ENCODE measurements at regions not wholly inside any gene's neighbourhood (a gene's known extent, or its start where the extent isn't known, plus 50 kb on each side); places are given as distances from the start of the nearest gene placed in this dataset.
A peak's percentile ranks its signal among the peaks of the same experiment; 100 is the strongest.

GRCh38 chrX:10821293-10821692 is 200.9 kb upstream of the MID1 start:
- no peak for DNase-seq

GRCh38 chrX:10828036-10828435 is 207.7 kb upstream of the MID1 start:
- peak; percentile 2 for DNase-seq

DNA sequence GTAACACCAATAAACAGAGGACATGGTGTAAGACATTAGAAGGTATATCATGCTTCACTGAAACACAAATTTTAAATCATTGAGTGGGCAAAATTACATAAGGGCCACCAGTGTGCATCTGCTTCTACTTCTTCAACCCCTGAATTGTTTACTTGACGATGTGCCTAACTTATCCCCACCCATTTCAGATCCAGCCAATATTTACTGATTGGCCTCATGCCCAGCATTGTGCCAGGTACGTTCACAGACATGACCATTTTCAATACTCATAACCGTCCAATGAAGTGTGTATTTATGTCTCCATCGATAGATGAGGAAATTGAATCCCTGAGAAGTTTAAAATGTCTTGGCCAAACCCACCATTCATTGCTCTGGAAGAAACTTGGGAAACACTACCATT is 208.3 kb upstream of the MID1 start:
- DNase-seq, result no peak

- DNase-seq, result peak; percentile 78
Measured at GRCh38 chrX:10831716-10832502, 211.5 kb upstream of the MID1 start.

GRCh38 chrX:10833299-10834169 is 213.1 kb upstream of the MID1 start:
- no peak for DNase-seq

GRCh38 chrX:10841579-10841978 is 221.2 kb upstream of the MID1 start:
- DNase-seq, result no peak

DNA sequence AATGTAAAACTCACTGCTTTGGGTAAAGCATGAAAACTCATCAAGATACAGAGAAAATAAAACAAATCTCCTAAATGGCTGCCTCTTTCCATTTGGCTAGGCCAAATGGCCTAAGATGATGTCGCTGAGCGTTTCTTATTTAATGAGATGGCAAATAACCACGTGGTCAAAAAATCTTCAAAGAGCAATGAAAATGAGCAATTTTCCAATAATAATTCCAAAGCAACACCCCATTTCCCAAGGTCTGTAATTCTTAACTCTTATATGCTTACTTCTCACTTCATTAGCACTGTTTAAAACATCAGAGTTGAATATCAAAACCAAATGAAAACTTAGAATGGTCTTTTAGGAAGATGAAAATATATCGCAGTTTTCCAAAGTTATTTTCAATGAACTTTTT is 222.3 kb upstream of the MID1 start:
- DNase-seq, result no peak

DNA sequence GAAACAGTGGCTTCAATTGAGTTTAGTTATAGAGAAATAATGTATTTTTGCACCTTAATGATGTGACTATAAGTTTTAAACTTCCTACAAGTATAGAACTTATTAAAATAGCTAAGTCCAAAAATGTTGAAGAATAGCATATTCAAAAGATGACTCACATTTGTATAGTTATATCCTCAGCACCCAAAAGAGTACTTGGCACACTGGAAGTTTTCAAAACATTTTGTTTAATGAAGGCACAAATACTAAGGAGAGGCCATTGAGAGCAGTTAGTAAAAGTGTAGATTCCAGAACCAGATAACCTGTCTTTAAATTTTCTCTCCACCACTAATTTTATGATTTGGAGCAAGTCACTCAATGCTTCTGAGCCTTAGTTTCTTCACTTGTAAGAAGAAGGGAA is 226.9 kb upstream of the MID1 start:
- no peak for DNase-seq

- no peak for DNase-seq
Measured at GRCh38 chrX:10851809-10852208, 231.4 kb upstream of the MID1 start.

DNA sequence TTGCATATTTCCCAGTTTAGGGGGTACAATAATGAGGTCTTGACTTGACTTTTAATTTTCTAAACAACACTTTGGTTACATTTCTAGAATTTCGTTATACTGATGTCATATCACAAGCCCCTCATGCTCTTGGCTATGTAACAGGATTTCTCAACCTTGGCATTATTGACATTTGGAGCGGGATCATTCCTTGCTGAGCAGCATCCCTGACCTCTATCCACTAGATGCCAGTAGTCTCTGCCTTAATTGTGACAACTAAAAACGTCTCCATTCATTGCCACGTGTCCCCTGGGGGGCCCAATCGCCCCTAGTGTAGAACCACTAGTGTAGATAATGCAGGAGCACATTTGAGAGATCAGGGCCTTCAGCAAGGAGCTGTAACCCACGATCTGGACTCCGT is 234.2 kb upstream of the MID1 start:
- DNase-seq, result no peak

- no peak for DNase-seq
Measured at GRCh38 chrX:10855845-10856244, 235.5 kb upstream of the MID1 start.

GRCh38 chrX:10856797-10857196 is 236.4 kb upstream of the MID1 start:
- DNase-seq, result no peak

DNA sequence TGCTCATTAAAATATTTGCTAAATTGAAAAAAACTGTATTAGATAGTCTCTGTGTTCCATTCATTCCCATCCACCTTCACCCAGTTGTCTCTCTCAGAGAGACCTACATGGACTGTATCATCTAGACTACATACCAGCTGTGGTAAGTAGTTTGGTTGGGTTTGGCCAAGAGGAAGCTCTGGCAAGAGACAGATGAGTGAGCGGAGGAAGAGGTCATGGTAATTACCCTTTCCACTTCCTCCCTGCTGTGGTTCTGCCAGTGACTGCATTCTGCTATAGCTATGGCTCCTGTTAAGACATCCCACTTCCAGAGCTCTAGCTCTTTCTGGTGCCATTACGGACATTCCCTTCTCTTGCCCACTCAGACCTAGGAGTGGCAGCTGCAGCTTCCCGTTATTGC is 239.0 kb upstream of the MID1 start:
- DNase-seq, result no peak

DNA sequence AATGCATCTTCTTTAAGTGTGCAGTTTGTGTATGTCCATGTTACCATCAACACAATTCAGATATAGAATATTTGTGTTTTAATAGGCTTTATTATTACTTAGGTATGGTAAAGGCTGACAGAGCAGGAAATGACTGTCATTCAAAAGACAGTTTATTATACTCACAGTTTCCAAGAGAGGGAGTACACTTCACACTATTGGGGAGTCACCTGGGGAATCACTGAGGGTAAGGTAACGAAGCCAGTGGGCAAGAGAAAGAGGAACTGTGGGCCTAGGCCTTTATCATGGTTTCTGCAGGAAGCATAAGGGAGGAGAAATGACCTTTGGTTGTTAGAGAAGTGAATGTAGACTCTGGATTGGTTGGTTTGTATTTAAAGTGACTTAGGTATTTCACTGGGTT is 235.1 kb upstream of the HCCS start:
- DNase-seq, result no peak

DNA sequence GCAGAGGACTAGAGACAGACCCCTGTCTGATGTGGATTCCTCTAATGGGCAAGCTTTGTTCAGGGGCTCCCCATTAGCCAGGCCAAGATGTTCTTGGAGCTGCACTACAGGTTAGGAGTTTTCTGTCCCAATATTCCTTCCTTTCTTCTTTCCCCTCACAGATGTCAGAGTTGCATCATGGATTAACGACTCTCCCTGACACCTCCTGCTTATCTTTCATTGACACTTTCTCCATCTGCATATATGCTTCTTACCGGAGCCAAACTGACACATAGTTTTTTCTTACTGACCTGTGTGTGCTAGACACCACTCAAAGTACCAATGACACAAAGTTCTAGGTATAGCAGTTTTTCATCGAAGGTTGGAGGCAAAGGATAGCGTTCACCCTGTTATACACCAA is 228.6 kb upstream of the HCCS start:
- DNase-seq, result no peak

- no peak for DNase-seq
Measured at GRCh38 chrX:10884246-10884645, 226.9 kb upstream of the HCCS start.

DNA sequence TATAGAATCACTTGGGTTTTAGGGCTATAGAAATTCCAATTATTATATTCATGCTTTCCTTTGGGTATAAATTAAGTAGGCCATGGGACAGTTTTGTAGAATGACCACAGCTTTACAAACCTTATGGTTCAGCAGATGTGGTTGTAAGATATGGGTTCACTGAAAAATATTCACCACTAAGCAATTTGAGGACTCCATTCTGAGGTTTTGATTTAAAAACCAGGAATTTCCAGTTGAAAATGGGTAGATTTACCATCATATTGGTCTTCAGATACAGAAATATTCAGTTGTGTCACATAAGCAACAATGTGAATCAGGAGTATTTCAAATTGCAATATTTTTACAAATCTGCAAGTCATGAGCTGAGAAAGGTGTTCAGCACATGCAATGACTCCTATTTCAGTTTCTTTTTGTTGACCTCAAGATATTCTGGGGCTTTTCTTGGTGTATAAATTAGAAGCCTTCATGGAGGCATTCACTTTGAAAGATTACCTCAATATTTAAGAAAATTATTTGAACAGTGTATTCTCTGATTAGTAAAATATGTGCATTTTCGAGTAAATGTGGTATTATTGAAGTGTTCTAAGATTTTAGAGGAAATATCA is 218.4 kb upstream of the HCCS start:
- DNase-seq, result no peak

GRCh38 chrX:10893366-10893765 is 217.8 kb upstream of the HCCS start:
- no peak for DNase-seq

- DNase-seq, result no peak
Measured at GRCh38 chrX:10893976-10894375, 217.2 kb upstream of the HCCS start.

DNA sequence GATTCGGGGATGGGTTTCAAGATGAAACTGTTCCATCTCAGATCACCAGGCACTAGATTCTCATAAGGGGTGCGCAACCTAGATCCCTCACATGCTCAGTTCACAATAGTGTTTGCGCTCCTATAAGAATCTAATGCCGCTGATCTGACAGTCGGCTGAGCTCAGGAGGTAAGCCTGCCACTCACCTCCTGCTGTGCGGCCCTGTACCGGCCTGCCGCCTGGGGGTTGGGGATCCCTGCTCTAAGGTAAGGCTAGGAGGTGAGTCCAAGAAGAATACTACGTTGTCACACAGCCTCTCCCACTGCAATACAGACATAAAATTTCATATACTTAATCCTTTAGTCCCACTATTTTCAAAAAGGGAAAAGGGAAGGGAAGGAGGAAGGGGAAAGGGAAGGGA is 213.4 kb upstream of the HCCS start:
- no peak for DNase-seq

- DNase-seq, result no peak
Measured at GRCh38 chrX:10900585-10901289, 210.4 kb upstream of the HCCS start.

GRCh38 chrX:10901290-10901633 is 209.9 kb upstream of the HCCS start:
- DNase-seq, result no peak

DNA sequence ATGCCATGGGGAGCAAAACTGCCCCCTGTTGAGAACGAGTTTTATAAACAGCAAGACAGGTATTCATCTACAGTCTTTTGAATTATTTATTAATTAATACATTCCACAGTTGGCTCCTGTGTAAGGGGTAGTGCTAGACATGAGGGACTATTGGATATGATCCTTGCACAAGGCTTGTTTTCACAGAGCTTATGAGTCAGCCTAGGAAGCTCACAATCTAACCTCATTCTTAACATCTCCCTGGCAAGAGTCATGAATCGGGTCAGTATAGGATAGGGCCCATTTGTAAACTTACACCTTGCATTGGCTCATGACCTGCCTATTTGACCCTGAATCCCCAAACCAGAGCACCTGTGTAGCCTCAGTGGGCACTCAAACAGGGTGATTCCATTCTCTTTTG is 209.1 kb upstream of the HCCS start:
- no peak for DNase-seq

Measured in NCI-H1694 treated with DMSO at 0.1 percent for 48 hours (cell line).